ENCODE measurements at regions not wholly inside any gene's neighbourhood (a gene's known extent, or its start where the extent isn't known, plus 50 kb on each side); places are given as distances from the start of the nearest gene placed in this dataset.
A peak's percentile ranks its signal among the peaks of the same experiment; 100 is the strongest.

DNA sequence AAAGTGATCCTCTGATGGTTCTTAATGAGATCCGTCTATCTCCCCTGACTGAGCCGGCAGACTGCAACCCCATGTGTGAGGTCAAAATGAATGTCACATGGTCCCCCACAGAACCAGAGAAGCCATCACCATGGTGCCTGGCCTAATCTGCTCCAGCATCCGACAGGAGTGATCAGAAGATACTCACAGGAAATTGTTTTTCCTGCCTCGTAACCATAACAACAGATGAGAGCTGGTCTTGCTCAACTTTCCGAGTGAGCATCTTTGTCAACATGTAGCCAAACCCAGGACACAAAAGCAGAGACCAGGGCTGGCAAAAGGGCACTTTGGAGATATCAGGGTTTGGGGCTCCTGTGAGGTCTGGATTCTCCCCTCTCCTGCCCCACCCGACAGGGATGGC, 72.1 kb upstream of the C14orf180 start:
- no TSS peak for BruUV-seq (replicated peaks)
- Histone ChIP-seq H3K27me3 (replicated peaks; ENCODE audit: control insufficient read depth, insufficient read depth, low read length) (no peaks in the 10 kb centered on the region; the same call in 1 of the 2 replicates), H3K9me3 (peaks cover 5% of the 10 kb centered on the region; the same call in 1 of the 2 replicates), H3K4me3 (ENCODE audit: low read depth, low read length) (no peak overlapping the region), H3K4me1 (no peaks in the 10 kb centered on the region), H3K36me3 (ENCODE audit: control insufficient read depth, insufficient read depth, low read length) (no peaks in the 10 kb centered on the region)
- Mint-ChIP-seq H3K27me3 (ENCODE audit: insufficient read depth, unreplicated experiment) (peaks cover 21% of the 10 kb centered on the region), H3K9me3 (ENCODE audit: unreplicated experiment) (peaks cover 12% of the 10 kb centered on the region), H3K4me3 (ENCODE audit: unreplicated experiment) (no peak overlapping the region), H3K27ac (ENCODE audit: unreplicated experiment) (no peak overlapping the region), H3K4me1 (ENCODE audit: low read depth, unreplicated experiment) (no peaks in the 10 kb centered on the region), H3K36me3 (ENCODE audit: insufficient read depth, unreplicated experiment) (no peaks in the 10 kb centered on the region)
- DNase-seq: no peak
- POLR2A ChIA-PET: no interaction called here
- intact Hi-C loops (cut with micrococcal nuclease; ENCODE audit: unreplicated experiment): no loop called here
- TF ChIP-seq, protein P1, sequence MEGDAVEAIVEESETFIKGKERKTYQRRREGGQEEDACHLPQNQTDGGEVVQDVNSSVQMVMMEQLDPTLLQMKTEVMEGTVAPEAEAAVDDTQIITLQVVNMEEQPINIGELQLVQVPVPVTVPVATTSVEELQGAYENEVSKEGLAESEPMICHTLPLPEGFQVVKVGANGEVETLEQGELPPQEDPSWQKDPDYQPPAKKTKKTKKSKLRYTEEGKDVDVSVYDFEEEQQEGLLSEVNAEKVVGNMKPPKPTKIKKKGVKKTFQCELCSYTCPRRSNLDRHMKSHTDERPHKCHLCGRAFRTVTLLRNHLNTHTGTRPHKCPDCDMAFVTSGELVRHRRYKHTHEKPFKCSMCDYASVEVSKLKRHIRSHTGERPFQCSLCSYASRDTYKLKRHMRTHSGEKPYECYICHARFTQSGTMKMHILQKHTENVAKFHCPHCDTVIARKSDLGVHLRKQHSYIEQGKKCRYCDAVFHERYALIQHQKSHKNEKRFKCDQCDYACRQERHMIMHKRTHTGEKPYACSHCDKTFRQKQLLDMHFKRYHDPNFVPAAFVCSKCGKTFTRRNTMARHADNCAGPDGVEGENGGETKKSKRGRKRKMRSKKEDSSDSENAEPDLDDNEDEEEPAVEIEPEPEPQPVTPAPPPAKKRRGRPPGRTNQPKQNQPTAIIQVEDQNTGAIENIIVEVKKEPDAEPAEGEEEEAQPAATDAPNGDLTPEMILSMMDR (IDR thresholded peaks at IDR 0.05; ENCODE audit: insufficient read depth in 1 of 2, low read depth in 1 of 2, low read length in 1 of 2, severe bottlenecking in 1 of 2, unreplicated experiment in 1 of 2): no peak
- CTCF ChIA-PET: no interaction called here

DNA sequence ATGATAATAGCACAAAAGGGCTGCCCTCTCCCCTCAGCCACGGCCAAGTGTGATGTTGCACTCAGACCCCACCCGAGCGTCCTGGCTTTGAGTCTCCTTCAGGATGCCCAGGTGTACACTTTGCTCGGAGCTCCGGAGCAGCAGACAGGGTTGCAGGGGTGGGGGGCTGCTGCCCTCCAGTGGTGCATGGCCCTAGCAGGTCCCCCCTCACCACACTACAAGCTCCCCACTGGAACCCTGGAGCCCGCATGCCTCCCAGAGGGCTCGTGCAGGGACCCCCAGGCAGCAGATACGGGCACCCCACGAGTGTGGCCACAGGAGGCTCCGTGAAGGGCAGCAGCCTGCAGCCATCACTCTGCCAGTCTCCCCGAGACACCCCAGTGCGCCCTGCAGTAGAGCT, 69.9 kb upstream of the C14orf180 start:
- Mint-ChIP-seq H3K36me3 (ENCODE audit: insufficient read depth, unreplicated experiment) (no peaks in the 10 kb centered on the region), H3K4me1 (ENCODE audit: low read depth, unreplicated experiment) (no peaks in the 10 kb centered on the region), H3K27ac (ENCODE audit: unreplicated experiment) (no peak overlapping the region), H3K27me3 (ENCODE audit: insufficient read depth, unreplicated experiment) (peaks cover 18% of the 10 kb centered on the region), H3K4me3 (ENCODE audit: unreplicated experiment) (no peak overlapping the region), H3K9me3 (ENCODE audit: unreplicated experiment) (peaks cover 11% of the 10 kb centered on the region)
- H3K36me3 ChIP-seq (ENCODE audit: control insufficient read depth, insufficient read depth, low read length): no peaks in the 10 kb centered on the region
- no peaks in the 10 kb centered on the region for H3K27me3 ChIP-seq (replicated peaks; ENCODE audit: control insufficient read depth, insufficient read depth, low read length)
- no TSS peak for BruUV-seq (replicated peaks)
- CTCF ChIA-PET: interaction anchor here (1.5 kb wide), 1 partner anchor 139 kb away, joined by 6 read pairs; no protein-coding TSS in a partner anchor
- intact Hi-C loops (cut with micrococcal nuclease; ENCODE audit: unreplicated experiment): no loop called here
- no peaks in the 10 kb centered on the region for H3K4me1 ChIP-seq
- POLR2A ChIA-PET: no interaction called here
- H3K4me3 ChIP-seq (ENCODE audit: low read depth, low read length): no peak overlapping the region
- peaks cover 5% of the 10 kb centered on the region; the same call in 1 of the 2 replicates for H3K9me3 ChIP-seq
- DNase-seq: peak in 1 of 2 experiments; percentile 12
- TF ChIP-seq, protein P1 (IDR thresholded peaks at IDR 0.05; ENCODE audit: insufficient read depth in 1 of 2, low read depth in 1 of 2, low read length in 1 of 2, severe bottlenecking in 1 of 2, unreplicated experiment in 1 of 2): peak in 1 of 2 experiments; percentile 16

DNA sequence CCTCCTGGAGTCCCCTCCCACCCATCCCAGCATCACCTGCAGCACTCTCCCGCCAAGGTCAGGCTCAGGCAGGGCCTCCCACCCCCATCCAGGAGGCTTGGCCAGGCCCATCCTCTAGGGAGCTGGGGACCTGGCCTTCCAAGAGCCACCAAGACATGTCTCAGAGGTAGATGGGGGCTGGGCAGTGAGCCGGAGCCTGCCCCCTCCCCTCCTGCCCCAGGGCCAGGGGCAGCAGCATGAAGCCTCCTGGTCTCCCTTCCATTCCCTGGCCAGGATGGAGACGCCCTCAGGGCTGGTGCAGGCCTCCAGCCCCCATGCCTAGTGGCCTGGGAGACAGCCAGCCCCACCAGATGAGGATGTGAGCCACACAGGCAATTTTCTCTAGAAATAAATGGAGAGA, 69.3 kb upstream of the C14orf180 start:
- TF ChIP-seq, protein P1 (IDR thresholded peaks at IDR 0.05; ENCODE audit: insufficient read depth in 1 of 2, low read depth in 1 of 2, low read length in 1 of 2, severe bottlenecking in 1 of 2, unreplicated experiment in 1 of 2): no peak
- no peak overlapping the region for H3K4me3 ChIP-seq (ENCODE audit: low read depth, low read length)
- BruUV-seq (replicated peaks): no TSS peak
- no peaks in the 10 kb centered on the region for H3K36me3 ChIP-seq (ENCODE audit: control insufficient read depth, insufficient read depth, low read length)
- peaks cover 4% of the 10 kb centered on the region for H3K36me3 Mint-ChIP-seq (ENCODE audit: insufficient read depth, unreplicated experiment)
- H3K27me3 ChIP-seq (replicated peaks; ENCODE audit: control insufficient read depth, insufficient read depth, low read length): no peaks in the 10 kb centered on the region
- no peak for DNase-seq
- intact Hi-C loops (cut with micrococcal nuclease; ENCODE audit: unreplicated experiment): no loop called here
- ChIA-PET POLR2A (no interaction called here), CTCF (interaction anchor here (1.5 kb wide), 1 partner anchor 140 kb away, joined by 6 read pairs; no protein-coding TSS in a partner anchor)
- H3K27ac Mint-ChIP-seq (ENCODE audit: unreplicated experiment): no peak overlapping the region
- H3K4me1 Mint-ChIP-seq (ENCODE audit: low read depth, unreplicated experiment): no peaks in the 10 kb centered on the region
- H3K9me3 ChIP-seq: peaks cover 5% of the 10 kb centered on the region; the same call in 1 of the 2 replicates
- H3K9me3 Mint-ChIP-seq (ENCODE audit: unreplicated experiment): peaks cover 11% of the 10 kb centered on the region
- H3K27me3 Mint-ChIP-seq (ENCODE audit: insufficient read depth, unreplicated experiment): peaks cover 23% of the 10 kb centered on the region
- no peak overlapping the region for H3K4me3 Mint-ChIP-seq (ENCODE audit: unreplicated experiment)
- no peaks in the 10 kb centered on the region for H3K4me1 ChIP-seq
